HEK293T (cell line): ENCODE measurements at regions not wholly inside any gene's neighbourhood (a gene's known extent, or its start where the extent isn't known, plus 50 kb on each side); places are given as distances from the start of the nearest gene placed in this dataset.

ENCODE experiments used
- BHLHE40 ChIP-seq: fragments of 450-650 bp; IDR thresholded peaks from 2 replicates; pipeline ENCODE4 v1.6.1; 2016; ENCODE audit warnings: mild to moderate bottlenecking, moderate library complexity, borderline replicate concordance
- FOXK2 ChIP-seq: fragments of 450-650 bp; IDR thresholded peaks from 2 replicates; pipeline ENCODE4 v1.6.1; 2016; ENCODE audit warnings: mild to moderate bottlenecking
- FOXM1 ChIP-seq: fragments of 450-650 bp; IDR thresholded peaks from 2 replicates; pipeline ENCODE4 v1.6.1; 2017; ENCODE audit warnings: mild to moderate bottlenecking, borderline replicate concordance
- HDGF ChIP-seq: fragments of 450-650 bp; IDR thresholded peaks from 2 replicates; pipeline ENCODE4 v1.6.1; 2017; ENCODE audit warnings: antibody characterized with exemption, borderline replicate concordance
- NFRKB ChIP-seq: fragments of 450-650 bp; IDR thresholded peaks from 2 replicates; pipeline ENCODE4 v1.6.1; 2016; ENCODE audit warnings: mild to moderate bottlenecking, moderate library complexity
- SP1 ChIP-seq: fragments of 450-650 bp; IDR thresholded peaks from 2 replicates; pipeline ENCODE4 v1.6.1; 2017

GRCh38 chr7:93799750-93800357 lies 90.7 kb downstream of the TFPI2 start:
- TF ChIP-seq FOXK2, result no peak
- no peak for TF ChIP-seq SP1
- no peak for TF ChIP-seq HDGF
- no peak for TF ChIP-seq BHLHE40
- TF ChIP-seq NFRKB, result no peak
- no peak for TF ChIP-seq FOXM1
